Astrocyte (in vitro differentiated cells and primary cell): ENCODE measurements at regions not wholly inside any gene's neighbourhood (a gene's known extent, or its start where the extent isn't known, plus 50 kb on each side); places are given as distances from the start of the nearest gene placed in this dataset.

Experiments used
- DNase-seq: peaks from one replicate; pipeline ENCODE4 v3.0.0-alpha.2; 2010; ENCODE audit warnings: low read depth
- FAIRE-seq: peaks from 2 replicates; lab custom pipeline; 2011; peaks lifted over from hg19 to GRCh38; lab: Jason Lieb, UNC
- H2AFZ ChIP-seq: 2 replicates; pipeline ENCODE4 v1.6.0; 2012; ENCODE audit warnings: low read depth, low read length, inconsistent platforms
- H3K27ac ChIP-seq: 2 replicates; pipeline ENCODE4 v1.5.1; 2011; ENCODE audit warnings: low read depth, low read length, inconsistent platforms
- H3K27me3 ChIP-seq: 2 replicates; pipeline ENCODE4 v1.6.0; 2011; ENCODE audit warnings: low read length, inconsistent platforms; ENCODE audit not compliant: insufficient read depth
- H3K36me3 ChIP-seq: 2 replicates; pipeline ENCODE4 v1.5.1; 2011; ENCODE audit warnings: low read length, inconsistent platforms; ENCODE audit not compliant: insufficient read depth
- H3K4me1 ChIP-seq: 2 replicates; pipeline ENCODE4 v1.5.1; 2011; ENCODE audit warnings: low read length, inconsistent platforms; ENCODE audit not compliant: insufficient read depth
- H3K4me2 ChIP-seq: 2 replicates; pipeline ENCODE4 v1.6.0; 2012; ENCODE audit warnings: low read length, inconsistent platforms
- H3K4me3 ChIP-seq: 2 replicates; pipeline ENCODE4 v1.5.1; 2011; ENCODE audit warnings: low read depth, mild to moderate bottlenecking, low read length, inconsistent platforms; ENCODE audit not compliant: insufficient read depth
- H3K79me2 ChIP-seq: 2 replicates; pipeline ENCODE4 v1.6.0; 2012; ENCODE audit warnings: mild to moderate bottlenecking, low read length, inconsistent platforms; ENCODE audit not compliant: insufficient read depth
- H3K9ac ChIP-seq: 2 replicates; pipeline ENCODE4 v1.6.0; 2012; ENCODE audit warnings: mild to moderate bottlenecking, low read length, inconsistent platforms
- H3K9me3 ChIP-seq: 2 replicates; pipeline ENCODE4 v1.5.1; 2012; ENCODE audit warnings: low read depth, mild to moderate bottlenecking, low read length, inconsistent platforms; ENCODE audit not compliant: insufficient read depth
- H4K20me1 ChIP-seq: 2 replicates; pipeline ENCODE4 v1.6.0; 2012; ENCODE audit warnings: low read length, inconsistent platforms; ENCODE audit not compliant: insufficient read depth
- H3K27ac Mint-ChIP-seq: one replicate; pipeline ENCODE4 v1.8.0; 2021; ENCODE audit warnings: mild to moderate bottlenecking, mixed read lengths; ENCODE audit not compliant: unreplicated experiment
- H3K27me3 Mint-ChIP-seq: one replicate; pipeline ENCODE4 v1.8.0; 2021; ENCODE audit warnings: low read depth, mixed read lengths; ENCODE audit not compliant: unreplicated experiment
- H3K36me3 Mint-ChIP-seq: one replicate; pipeline ENCODE4 v1.8.0; 2021; ENCODE audit warnings: low read depth, mixed read lengths; ENCODE audit not compliant: unreplicated experiment
- H3K4me1 Mint-ChIP-seq: one replicate; pipeline ENCODE4 v1.8.0; 2021; ENCODE audit warnings: low read depth, mixed read lengths; ENCODE audit not compliant: unreplicated experiment
- H3K4me3 Mint-ChIP-seq: one replicate; pipeline ENCODE4 v1.8.0; 2021; ENCODE audit warnings: mild to moderate bottlenecking, moderate library complexity, mixed read lengths; ENCODE audit not compliant: unreplicated experiment
- H3K9me3 Mint-ChIP-seq: one replicate; pipeline ENCODE4 v1.8.0; 2021; ENCODE audit warnings: mild to moderate bottlenecking, mixed read lengths; ENCODE audit not compliant: unreplicated experiment
- EZH2 ChIP-seq: IDR thresholded peaks from 2 replicates; pipeline ENCODE4 v1.6.1; 2012; ENCODE audit warnings: mild to moderate bottlenecking, low read length, inconsistent platforms; ENCODE audit not compliant: insufficient read depth
- TF ChIP-seq, protein P1 (sequence below): IDR thresholded peaks from 2 replicates; pipeline ENCODE4 v1.5.1; 2011; ENCODE audit warnings: low read depth, mild to moderate bottlenecking, inconsistent platforms, low read length, moderate library complexity; ENCODE audit not compliant: insufficient read depth

DNA sequence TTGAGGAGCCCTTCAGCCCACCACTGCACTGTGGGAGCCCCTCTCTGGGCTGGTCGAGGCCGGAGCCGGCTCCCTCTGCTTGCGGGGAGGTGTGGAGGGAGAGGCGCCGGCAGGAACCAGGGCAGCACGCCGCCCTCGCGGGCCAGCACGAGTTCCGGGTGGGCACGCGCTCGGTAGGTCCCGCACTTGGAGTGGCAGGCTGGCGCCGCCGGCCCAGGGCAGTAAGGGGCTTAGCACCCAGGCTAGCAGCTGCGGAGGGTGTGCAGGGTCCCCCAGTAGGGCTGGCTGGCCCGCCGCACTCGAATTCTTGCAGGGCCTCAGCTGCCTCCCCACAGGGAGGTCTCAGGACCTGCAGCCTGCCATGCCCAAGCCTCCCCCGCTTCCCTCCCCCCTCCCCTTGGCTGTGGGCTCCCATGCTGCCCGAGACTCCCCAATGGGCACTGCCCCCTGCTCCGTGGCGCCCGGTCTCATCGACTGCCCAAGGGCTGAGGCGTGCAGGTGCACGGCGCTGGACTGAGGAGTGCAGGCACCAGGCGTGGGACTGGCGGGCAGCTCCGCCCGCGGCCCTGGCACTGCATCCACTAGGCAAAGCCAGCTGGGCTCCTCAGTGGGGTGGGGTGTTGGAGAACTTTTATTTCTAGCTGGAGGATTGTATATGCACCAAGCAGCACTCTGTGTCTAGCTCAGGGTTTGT, 127.5 kb downstream of the DCK start:
- Mint-ChIP-seq H3K27ac (no peak overlapping the region), H3K9me3 (no peaks in the 10 kb centered on the region), H3K4me1 (peaks cover 3% of the 10 kb centered on the region), H3K4me3 (no peak overlapping the region), H3K36me3 (no peaks in the 10 kb centered on the region), H3K27me3 (no peaks in the 10 kb centered on the region)
- no peaks in the 10 kb centered on the region for H3K27me3 ChIP-seq
- H4K20me1 ChIP-seq, result no peaks in the 10 kb centered on the region
- no peak overlapping the region for H3K4me3 ChIP-seq
- H3K27ac ChIP-seq, result no peak overlapping the region
- H3K4me2 ChIP-seq, result no peak overlapping the region
- no peaks in the 10 kb centered on the region for H3K79me2 ChIP-seq
- DNase-seq (no peak), FAIRE-seq (no peak)
- no peaks in the 10 kb centered on the region for H3K36me3 ChIP-seq
- no peak overlapping the region for H3K9ac ChIP-seq
- no peak overlapping the region for H2AFZ ChIP-seq
- no peaks in the 10 kb centered on the region for H3K9me3 ChIP-seq
- no peak for TF ChIP-seq EZH2
- TF ChIP-seq, protein P1, sequence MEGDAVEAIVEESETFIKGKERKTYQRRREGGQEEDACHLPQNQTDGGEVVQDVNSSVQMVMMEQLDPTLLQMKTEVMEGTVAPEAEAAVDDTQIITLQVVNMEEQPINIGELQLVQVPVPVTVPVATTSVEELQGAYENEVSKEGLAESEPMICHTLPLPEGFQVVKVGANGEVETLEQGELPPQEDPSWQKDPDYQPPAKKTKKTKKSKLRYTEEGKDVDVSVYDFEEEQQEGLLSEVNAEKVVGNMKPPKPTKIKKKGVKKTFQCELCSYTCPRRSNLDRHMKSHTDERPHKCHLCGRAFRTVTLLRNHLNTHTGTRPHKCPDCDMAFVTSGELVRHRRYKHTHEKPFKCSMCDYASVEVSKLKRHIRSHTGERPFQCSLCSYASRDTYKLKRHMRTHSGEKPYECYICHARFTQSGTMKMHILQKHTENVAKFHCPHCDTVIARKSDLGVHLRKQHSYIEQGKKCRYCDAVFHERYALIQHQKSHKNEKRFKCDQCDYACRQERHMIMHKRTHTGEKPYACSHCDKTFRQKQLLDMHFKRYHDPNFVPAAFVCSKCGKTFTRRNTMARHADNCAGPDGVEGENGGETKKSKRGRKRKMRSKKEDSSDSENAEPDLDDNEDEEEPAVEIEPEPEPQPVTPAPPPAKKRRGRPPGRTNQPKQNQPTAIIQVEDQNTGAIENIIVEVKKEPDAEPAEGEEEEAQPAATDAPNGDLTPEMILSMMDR, result no peak
- H3K4me1 ChIP-seq, result no peaks in the 10 kb centered on the region

GRCh38 chr4:71123951-71124350, 130.5 kb downstream of the DCK start:
- Histone ChIP-seq H3K27me3 (no peaks in the 10 kb centered on the region), H3K4me2 (no peak overlapping the region), H3K9me3 (no peaks in the 10 kb centered on the region), H3K36me3 (no peaks in the 10 kb centered on the region), H4K20me1 (no peaks in the 10 kb centered on the region), H3K79me2 (no peaks in the 10 kb centered on the region), H3K9ac (no peak overlapping the region), H2AFZ (no peak overlapping the region), H3K27ac (no peak overlapping the region), H3K4me1 (peaks cover 10% of the 10 kb centered on the region), H3K4me3 (no peak overlapping the region)
- DNase-seq (no peak), FAIRE-seq (no peak)
- no peaks in the 10 kb centered on the region for H3K9me3 Mint-ChIP-seq
- H3K4me1 Mint-ChIP-seq, result peaks cover 6% of the 10 kb centered on the region
- no peaks in the 10 kb centered on the region for H3K27me3 Mint-ChIP-seq
- no peak for TF ChIP-seq EZH2
- TF ChIP-seq, protein P1, result no peak
- no peak overlapping the region for H3K4me3 Mint-ChIP-seq
- no peak overlapping the region for H3K27ac Mint-ChIP-seq
- no peaks in the 10 kb centered on the region for H3K36me3 Mint-ChIP-seq

GRCh38 chr4:71125137-71125536, 131.7 kb downstream of the DCK start:
- no peak for FAIRE-seq

More at GRCh38 chr4:71125137-71125536, 131.7 kb downstream of the DCK start:
- no peaks in the 10 kb centered on the region for H3K36me3 Mint-ChIP-seq
- no peaks in the 10 kb centered on the region for H3K27me3 ChIP-seq
- H3K4me1 ChIP-seq, result peaks cover 10% of the 10 kb centered on the region
- no peaks in the 10 kb centered on the region for H4K20me1 ChIP-seq
- H3K27ac Mint-ChIP-seq, result no peak overlapping the region
- no peaks in the 10 kb centered on the region for H3K79me2 ChIP-seq
- H3K4me1 Mint-ChIP-seq, result peaks cover 6% of the 10 kb centered on the region
- H3K4me3 Mint-ChIP-seq, result no peak overlapping the region
- TF ChIP-seq, protein P1, result no peak
- TF ChIP-seq EZH2, result no peak
- H3K9ac ChIP-seq, result no peak overlapping the region
- no peaks in the 10 kb centered on the region for H3K36me3 ChIP-seq
- no peak for DNase-seq
- no peak overlapping the region for H3K27ac ChIP-seq
- no peak overlapping the region for H3K4me2 ChIP-seq
- no peaks in the 10 kb centered on the region for H3K27me3 Mint-ChIP-seq
- H3K9me3 Mint-ChIP-seq, result no peaks in the 10 kb centered on the region
- H2AFZ ChIP-seq, result no peak overlapping the region
- H3K4me3 ChIP-seq, result no peak overlapping the region
- no peaks in the 10 kb centered on the region for H3K9me3 ChIP-seq
